Lower leg skin (tissue), 3 donors: ENCODE measurements at regions not wholly inside any gene's neighbourhood (a gene's known extent, or its start where the extent isn't known, plus 50 kb on each side); places are given as distances from the start of the nearest gene placed in this dataset.

Experiments
- POLR2A ChIP-seq, 2 donors: fragments of 450-650 bp; IDR thresholded peaks; one replicate each; pipeline ENCODE4 v1.6.1; 2016 to 2017; ENCODE audit warnings: antibody characterized with exemption in 2 of 2, mild to moderate bottlenecking in 1 of 2, moderate library complexity in 1 of 2
- TF ChIP-seq, protein P1 (sequence below), 3 donors: fragments of 450-650 bp; IDR thresholded peaks; one replicate each; pipeline ENCODE4 v1.5.1; 2016; ENCODE audit warnings: antibody characterized with exemption in 3 of 3, mild to moderate bottlenecking in 3 of 3, moderate library complexity in 2 of 3

DNA sequence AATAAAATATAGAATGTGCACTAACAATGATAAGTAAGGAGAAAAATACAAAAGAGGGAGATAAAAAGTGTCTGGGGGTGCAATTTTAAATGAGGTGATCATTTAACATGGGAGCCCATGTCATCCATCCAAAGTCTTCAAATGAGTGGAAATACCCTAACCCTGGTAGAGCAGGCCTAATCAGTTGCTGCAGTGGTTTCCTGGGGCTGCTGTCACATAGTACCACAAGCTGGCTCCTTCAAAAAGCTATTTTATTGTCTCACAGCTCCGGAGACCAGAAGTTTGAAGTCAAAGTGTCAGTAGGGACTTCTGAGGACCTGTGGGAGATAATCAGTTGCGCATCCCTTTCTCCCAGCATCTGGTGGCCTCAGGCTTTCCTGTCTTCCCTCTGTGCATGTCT, 717.9 kb downstream of the DIAPH3 start:
- TF ChIP-seq, protein P1, sequence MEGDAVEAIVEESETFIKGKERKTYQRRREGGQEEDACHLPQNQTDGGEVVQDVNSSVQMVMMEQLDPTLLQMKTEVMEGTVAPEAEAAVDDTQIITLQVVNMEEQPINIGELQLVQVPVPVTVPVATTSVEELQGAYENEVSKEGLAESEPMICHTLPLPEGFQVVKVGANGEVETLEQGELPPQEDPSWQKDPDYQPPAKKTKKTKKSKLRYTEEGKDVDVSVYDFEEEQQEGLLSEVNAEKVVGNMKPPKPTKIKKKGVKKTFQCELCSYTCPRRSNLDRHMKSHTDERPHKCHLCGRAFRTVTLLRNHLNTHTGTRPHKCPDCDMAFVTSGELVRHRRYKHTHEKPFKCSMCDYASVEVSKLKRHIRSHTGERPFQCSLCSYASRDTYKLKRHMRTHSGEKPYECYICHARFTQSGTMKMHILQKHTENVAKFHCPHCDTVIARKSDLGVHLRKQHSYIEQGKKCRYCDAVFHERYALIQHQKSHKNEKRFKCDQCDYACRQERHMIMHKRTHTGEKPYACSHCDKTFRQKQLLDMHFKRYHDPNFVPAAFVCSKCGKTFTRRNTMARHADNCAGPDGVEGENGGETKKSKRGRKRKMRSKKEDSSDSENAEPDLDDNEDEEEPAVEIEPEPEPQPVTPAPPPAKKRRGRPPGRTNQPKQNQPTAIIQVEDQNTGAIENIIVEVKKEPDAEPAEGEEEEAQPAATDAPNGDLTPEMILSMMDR (IDR thresholded peaks at IDR 0.05) = no peak
- no peak for TF ChIP-seq POLR2A (IDR thresholded peaks at IDR 0.05)
